Stimulated activated naive CD8-positive, alpha-beta T cell treated with anti-CD3 and anti-CD28 coated beads, Interleukin-15, amount 100 ng/mL, for 72 hours (primary cell): ENCODE measurements at regions not wholly inside any gene's neighbourhood (a gene's known extent, or its start where the extent isn't known, plus 50 kb on each side); places are given as distances from the start of the nearest gene placed in this dataset.
A peak's percentile ranks its signal among the peaks of the same experiment; 100 is the strongest.
"Not testable (repeated sequence)": the region's sequence is repeated elsewhere in the genome, so short reads cannot be mapped to it uniquely, and the experiment has no call there.

Source experiments
- ATAC-seq: fragments of 150-1000 bp; cut with Tn5 transposase; 2 replicates; pipeline ENCODE4 v1.10.0; 2021; ENCODE audit warnings: mild to moderate bottlenecking, moderate library complexity
- DNase-seq, 2 donors: peaks; one replicate each; pipeline ENCODE4 v3.0.0; 2021 to 2022
- H3K27ac Mint-ChIP-seq, 2 donors: one replicate each; pipeline ENCODE4 v1.8.0; 2022; ENCODE audit warnings: mild to moderate bottlenecking in 2 of 2, mixed read lengths in 2 of 2, moderate library complexity in 2 of 2
- H3K27me3 Mint-ChIP-seq: one replicate; pipeline ENCODE4 v1.8.0; 2022; ENCODE audit warnings: mixed read lengths
- H3K4me1 Mint-ChIP-seq: one replicate; pipeline ENCODE4 v1.8.0; 2022; ENCODE audit warnings: mild to moderate bottlenecking, mixed read lengths
- H3K4me3 Mint-ChIP-seq, 2 donors: one replicate each; pipeline ENCODE4 v1.8.0; 2022; ENCODE audit warnings: mild to moderate bottlenecking in 2 of 2, mixed read lengths in 2 of 2, moderate library complexity in 1 of 2
- H3K9me3 Mint-ChIP-seq, 2 donors: one replicate each; pipeline ENCODE4 v1.8.0; 2022; ENCODE audit warnings: mixed read lengths in 2 of 2

GRCh38 chr5:18630458-18631045, 996.3 kb downstream of the TAF11L14 start:
- no peak for ATAC-seq
- no peaks in the 10 kb centered on the region for H3K27me3 Mint-ChIP-seq
- H3K4me1 Mint-ChIP-seq: no peaks in the 10 kb centered on the region
- peaks cover 17 to 30% of the 10 kb centered on the region in 2 donors for H3K9me3 Mint-ChIP-seq
- DNase-seq: no peak
- H3K27ac Mint-ChIP-seq: no peak overlapping the region
- no peak overlapping the region for H3K4me3 Mint-ChIP-seq

GRCh38 chr5:18652404-18653215, 1018.4 kb downstream of the TAF11L14 start:
- Mint-ChIP-seq H3K27ac (no peak overlapping the region), H3K27me3 (no peaks in the 10 kb centered on the region), H3K9me3 (peaks cover 32 to 39% of the 10 kb centered on the region in 2 donors), H3K4me3 (no peak overlapping the region), H3K4me1 (no peaks in the 10 kb centered on the region)
- no peak for DNase-seq
- no peak for ATAC-seq

GRCh38 chr5:18653216-18653752, 1019.0 kb downstream of the TAF11L14 start:
- Mint-ChIP-seq H3K4me1 (no peaks in the 10 kb centered on the region), H3K27ac (no peak overlapping the region), H3K9me3 (peaks cover 31 to 39% of the 10 kb centered on the region in 2 donors), H3K4me3 (no peak overlapping the region), H3K27me3 (no peaks in the 10 kb centered on the region)
- ATAC-seq (no peak), DNase-seq (no peak)

GRCh38 chr5:18660511-18660910, 1026.3 kb downstream of the TAF11L14 start:
- Mint-ChIP-seq H3K27ac (no peak overlapping the region), H3K9me3 (no peaks in the 10 kb centered on the region), H3K4me1 (no peaks in the 10 kb centered on the region), H3K4me3 (no peak overlapping the region), H3K27me3 (no peaks in the 10 kb centered on the region)
- no peak for ATAC-seq
- DNase-seq: no peak

DNA sequence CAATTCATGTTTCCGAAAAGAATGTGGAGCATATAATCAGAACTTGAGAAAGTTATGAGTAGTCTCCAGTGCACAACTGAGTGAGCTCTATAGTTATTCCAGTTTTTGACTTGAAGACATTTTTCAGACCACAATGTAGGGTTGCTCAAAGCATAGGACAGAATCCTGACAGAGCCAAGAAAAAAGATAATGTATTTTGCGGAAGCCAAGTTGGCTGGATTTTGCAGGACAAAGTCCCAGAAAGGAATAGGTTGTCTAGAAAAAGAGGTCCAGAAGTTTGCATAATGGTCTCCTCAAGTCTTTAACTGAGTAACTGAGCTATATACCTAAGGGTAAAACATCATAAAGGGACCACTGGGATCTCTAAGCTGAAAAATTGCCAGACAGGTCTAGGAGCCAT, 1028.0 kb downstream of the TAF11L14 start:
- no peak overlapping the region for H3K27ac Mint-ChIP-seq
- H3K9me3 Mint-ChIP-seq: no peaks in the 10 kb centered on the region
- no peak for ATAC-seq
- DNase-seq: no peak
- no peaks in the 10 kb centered on the region for H3K27me3 Mint-ChIP-seq
- H3K4me3 Mint-ChIP-seq: no peak overlapping the region
- H3K4me1 Mint-ChIP-seq: no peaks in the 10 kb centered on the region

GRCh38 chr5:18674212-18674611, 1040.0 kb downstream of the TAF11L14 start:
- not testable (repeated sequence) for H3K27me3 Mint-ChIP-seq, ATAC-seq, DNase-seq, H3K27ac Mint-ChIP-seq, H3K4me1 Mint-ChIP-seq, H3K4me3 Mint-ChIP-seq
- peaks cover 5 to 29% of the 10 kb centered on the region in 2 donors for H3K9me3 Mint-ChIP-seq

- peaks cover 5 to 29% of the 10 kb centered on the region in 2 donors for H3K9me3 Mint-ChIP-seq
- H3K27me3 Mint-ChIP-seq: no peaks in the 10 kb centered on the region
- no peak overlapping the region for H3K27ac Mint-ChIP-seq
- H3K4me3 Mint-ChIP-seq: no peak overlapping the region
- no peaks in the 10 kb centered on the region for H3K4me1 Mint-ChIP-seq
- ATAC-seq (no peak), DNase-seq (no peak)
These were observed 1040.8 kb downstream of the TAF11L14 start for GRCh38 chr5:18675041-18675440.

DNA sequence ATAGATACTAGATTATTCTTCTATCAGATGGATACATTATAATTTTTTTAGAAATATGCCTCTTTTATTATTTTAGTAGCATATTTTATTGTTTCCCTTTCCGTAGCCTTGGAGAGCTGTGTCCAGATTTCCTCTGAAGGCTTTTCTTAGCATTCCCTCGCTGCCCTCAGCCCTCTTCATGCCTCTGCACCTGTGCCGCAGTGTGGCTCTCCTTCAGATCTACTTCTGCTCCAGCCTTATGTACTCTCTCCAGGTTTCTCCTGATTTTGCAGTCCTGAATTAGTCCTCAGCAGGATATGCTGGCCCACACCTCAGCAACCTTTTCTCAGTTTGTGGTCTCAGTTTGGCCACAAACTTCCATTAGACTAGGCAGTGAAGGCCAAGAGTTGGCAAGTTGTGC, 1052.0 kb downstream of the TAF11L14 start:
- no peak for ATAC-seq
- H3K4me3 Mint-ChIP-seq: no peak overlapping the region
- no peak for DNase-seq
- H3K9me3 Mint-ChIP-seq: peaks cover 0 to 12% of the 10 kb centered on the region in 2 donors
- H3K27me3 Mint-ChIP-seq: no peaks in the 10 kb centered on the region
- no peaks in the 10 kb centered on the region for H3K4me1 Mint-ChIP-seq
- H3K27ac Mint-ChIP-seq: no peak overlapping the region

DNA sequence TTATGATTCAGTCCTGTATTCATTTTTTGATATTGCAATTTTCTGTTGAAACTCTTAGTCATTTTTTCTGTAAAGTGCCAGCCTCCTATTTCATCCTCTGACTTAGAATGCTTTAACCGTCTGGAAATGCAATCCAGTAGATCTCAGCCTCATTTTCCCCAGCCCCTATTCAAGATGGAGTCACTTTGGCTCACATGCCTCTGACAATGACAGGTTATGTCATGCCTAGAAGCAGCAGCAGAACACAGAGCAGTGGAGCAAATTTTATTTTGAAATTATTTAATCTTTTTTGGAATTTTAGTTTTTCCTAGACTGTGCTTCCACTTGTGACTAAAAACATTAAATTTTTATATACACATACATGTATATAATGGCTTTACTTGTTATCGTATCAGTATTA, 1053.2 kb downstream of the TAF11L14 start:
- DNase-seq (no peak), ATAC-seq (no peak)
- Mint-ChIP-seq H3K27ac (no peak overlapping the region), H3K4me1 (no peaks in the 10 kb centered on the region), H3K4me3 (no peak overlapping the region), H3K9me3 (peaks cover 0 to 7% of the 10 kb centered on the region in 2 donors), H3K27me3 (no peaks in the 10 kb centered on the region)

GRCh38 chr5:18699681-18700080, 1065.4 kb downstream of the TAF11L14 start:
- DNase-seq (no peak), ATAC-seq (no peak)
- Mint-ChIP-seq H3K27ac (no peak overlapping the region), H3K27me3 (no peaks in the 10 kb centered on the region), H3K4me3 (no peak overlapping the region), H3K4me1 (peaks cover 17% of the 10 kb centered on the region), H3K9me3 (no peaks in the 10 kb centered on the region)

DNA sequence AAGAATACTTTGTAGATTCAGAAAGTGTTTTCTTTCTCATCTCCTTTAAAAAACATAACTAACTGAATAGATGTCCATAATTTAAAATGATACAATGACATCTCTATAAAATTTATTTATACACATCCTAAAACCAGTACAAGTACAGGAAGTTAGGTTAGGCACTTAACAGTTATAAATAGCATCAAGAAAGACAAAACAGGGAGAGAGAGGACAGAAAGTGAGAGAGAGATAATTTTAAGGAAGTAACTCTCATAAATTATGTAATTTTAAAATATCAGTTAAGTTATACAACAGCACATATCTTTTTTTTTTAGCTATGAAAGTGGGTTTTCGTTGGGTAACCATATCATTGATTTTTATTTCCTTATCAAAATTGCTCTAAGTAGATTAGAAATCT, 1068.6 kb downstream of the TAF11L14 start:
- Mint-ChIP-seq H3K27ac (no peak overlapping the region), H3K9me3 (no peaks in the 10 kb centered on the region), H3K27me3 (no peaks in the 10 kb centered on the region), H3K4me1 (peaks cover 15% of the 10 kb centered on the region), H3K4me3 (no peak overlapping the region)
- ATAC-seq: no peak
- DNase-seq: no peak

DNA sequence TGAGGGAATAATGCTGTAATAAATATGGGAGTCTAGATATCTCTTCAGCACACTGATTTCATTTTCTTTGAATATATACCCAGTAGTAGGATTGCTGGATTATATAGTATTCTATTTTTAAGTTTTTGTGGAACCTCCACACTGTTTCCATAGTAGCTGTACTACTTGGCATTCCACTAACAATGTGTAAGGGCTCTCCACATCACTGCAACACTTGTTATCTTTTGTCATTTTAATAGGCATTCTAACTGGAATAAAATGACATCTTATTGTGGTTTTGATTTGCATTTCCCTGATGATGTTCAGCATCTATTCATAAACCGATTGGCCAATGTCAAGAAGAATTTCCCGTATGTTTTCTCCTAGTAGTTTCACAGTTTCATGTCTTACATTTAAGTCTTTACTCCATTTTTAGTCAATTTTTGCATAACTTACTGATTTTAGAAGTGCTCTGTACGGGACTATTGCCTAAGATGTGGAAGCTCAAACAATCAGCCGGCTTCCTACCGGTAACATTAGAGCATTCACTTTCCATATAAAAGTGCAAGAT, 1078.8 kb downstream of the TAF11L14 start:
- no peaks in the 10 kb centered on the region for H3K27me3 Mint-ChIP-seq
- no peak overlapping the region for H3K27ac Mint-ChIP-seq
- ATAC-seq (no peak), DNase-seq (no peak)
- no peaks in the 10 kb centered on the region for H3K9me3 Mint-ChIP-seq
- no peaks in the 10 kb centered on the region for H3K4me1 Mint-ChIP-seq
- no peak overlapping the region for H3K4me3 Mint-ChIP-seq

DNA sequence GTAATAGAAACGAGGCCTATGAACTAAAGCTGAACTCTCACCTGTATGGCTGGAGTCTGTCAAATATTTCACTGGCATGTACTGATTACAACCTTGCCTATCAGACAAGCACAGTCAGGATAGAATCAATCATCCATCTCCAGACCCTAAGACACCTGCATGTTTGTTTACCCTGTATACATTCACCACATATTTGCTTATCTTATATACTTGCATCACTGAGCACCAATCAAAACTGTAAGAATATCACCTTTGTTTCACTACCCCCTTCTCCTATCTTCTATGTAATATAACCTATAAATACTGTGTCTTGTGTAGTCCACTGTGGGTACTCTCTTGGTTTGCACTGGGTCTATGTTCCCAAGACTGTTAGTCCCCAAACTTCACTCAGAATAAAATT, 1085.7 kb downstream of the TAF11L14 start:
- peaks cover 11% of the 10 kb centered on the region for H3K4me1 Mint-ChIP-seq
- no peak for DNase-seq
- no peak for ATAC-seq

DNA sequence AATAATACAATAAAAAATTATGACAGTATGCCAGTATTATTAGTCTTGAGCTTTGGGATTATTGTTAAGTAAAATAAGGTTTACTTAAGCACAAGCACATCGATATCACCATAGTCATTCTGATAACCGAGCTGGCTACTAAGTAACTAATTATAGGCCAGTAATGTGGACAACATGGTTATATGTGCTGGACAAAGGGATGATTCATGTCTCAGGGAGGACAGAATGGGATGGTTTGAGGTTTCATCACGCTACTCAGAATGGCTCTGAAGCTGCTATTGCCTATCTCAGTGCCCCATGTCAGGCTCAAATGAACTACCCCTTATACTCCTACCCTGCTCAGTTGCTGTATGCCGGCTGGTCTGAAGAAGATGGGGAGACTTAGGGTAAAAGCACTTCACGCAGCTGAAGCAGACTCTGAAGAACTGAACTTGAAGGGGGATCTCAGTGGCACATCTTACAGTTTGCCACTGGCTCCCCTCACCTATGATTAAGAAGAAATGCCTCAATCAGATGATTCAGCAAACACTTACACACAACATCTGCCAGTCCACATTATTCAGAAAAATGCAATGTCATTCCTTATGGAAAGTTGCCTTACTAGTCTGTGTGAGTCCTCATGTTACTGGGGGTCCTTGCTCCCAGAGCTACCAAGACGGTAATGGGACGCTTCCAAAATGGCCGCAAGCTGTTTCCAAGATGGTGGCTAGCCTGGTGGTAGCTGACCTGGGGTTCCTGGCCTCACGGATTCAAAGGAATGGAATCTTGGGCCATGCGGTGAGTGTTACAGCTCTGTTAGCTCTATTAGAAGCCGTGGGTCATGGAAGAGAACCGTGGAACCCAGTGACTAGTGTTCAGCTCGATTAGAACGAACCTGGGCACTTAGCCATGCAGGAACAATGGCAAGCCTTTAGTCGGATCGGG, 1098.6 kb downstream of the TAF11L14 start:
- ATAC-seq (no peak), DNase-seq (no peak)
- Mint-ChIP-seq H3K4me1 (peaks cover 16% of the 10 kb centered on the region), H3K27me3 (no peaks in the 10 kb centered on the region), H3K27ac (peak overlapping the region in 1 of 2 donors; percentile 36), H3K4me3 (no peak overlapping the region), H3K9me3 (peaks cover 0 to 10% of the 10 kb centered on the region in 2 donors)

More for the DNA sequence above, 1085.7 kb downstream of the TAF11L14 start:
- Mint-ChIP-seq H3K27me3 (no peaks in the 10 kb centered on the region), H3K4me3 (no peak overlapping the region), H3K9me3 (peaks cover 0 to 5% of the 10 kb centered on the region in 2 donors), H3K27ac (no peak overlapping the region)

DNA sequence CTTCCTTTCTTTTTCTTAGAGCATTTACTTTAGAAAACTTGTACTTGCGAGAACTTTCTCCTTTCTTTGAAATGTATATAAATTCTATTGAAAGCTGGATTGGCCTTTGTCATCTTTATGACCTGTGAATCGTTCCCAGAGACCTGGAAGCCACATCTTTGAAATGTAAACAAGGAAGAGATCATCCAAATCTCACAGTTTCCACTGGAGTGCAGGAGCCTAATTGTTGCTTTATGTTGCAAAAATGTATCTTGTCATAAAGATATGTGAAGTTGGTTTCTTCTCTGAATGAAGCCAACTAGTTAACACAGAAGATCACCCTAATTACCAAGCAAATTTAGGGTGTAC, 1101.8 kb downstream of the TAF11L14 start:
- no peak overlapping the region for H3K27ac Mint-ChIP-seq
- no peak overlapping the region for H3K4me3 Mint-ChIP-seq
- no peak for DNase-seq
- H3K27me3 Mint-ChIP-seq: no peaks in the 10 kb centered on the region
- H3K9me3 Mint-ChIP-seq: peaks cover 0 to 10% of the 10 kb centered on the region in 2 donors
- peaks cover 23% of the 10 kb centered on the region for H3K4me1 Mint-ChIP-seq
- no peak for ATAC-seq
